ENCODE measurements at regions not wholly inside any gene's neighbourhood (a gene's known extent, or its start where the extent isn't known, plus 50 kb on each side); places are given as distances from the start of the nearest gene placed in this dataset.

- CTCF ChIA-PET, result interaction anchor here (1.3 kb wide), 1 partner anchor 64 kb away, joined by 4 read pairs; no protein-coding TSS in a partner anchor
- intact Hi-C loops (cut with micrococcal nuclease), result no loop called here
These were observed 50.6 kb upstream of the ODC1 start for GRCh38 chr2:10498525-10499274.

More at GRCh38 chr2:10498525-10499274, 50.6 kb upstream of the ODC1 start:
- H3K4me1 Mint-ChIP-seq (ENCODE audit: low read depth), result peaks cover 22% of the 10 kb centered on the region
- TF ChIP-seq CTCF (IDR thresholded peaks at IDR 0.05), result no peak
- H3K27me3 Mint-ChIP-seq, result peaks cover 14% of the 10 kb centered on the region
- ATAC-seq (no peak), DNase-seq (no peak)
- H3K4me3 Mint-ChIP-seq, result no peak overlapping the region
- no peaks in the 10 kb centered on the region for H3K9me3 Mint-ChIP-seq
- H3K27ac Mint-ChIP-seq, result no peak overlapping the region
- POLR2A ChIA-PET, result no interaction called here
- H3K36me3 Mint-ChIP-seq (ENCODE audit: low read depth), result no peaks in the 10 kb centered on the region
